LNCaP clone FGC (cell line): ENCODE measurements at regions not wholly inside any gene's neighbourhood (a gene's known extent, or its start where the extent isn't known, plus 50 kb on each side); places are given as distances from the start of the nearest gene placed in this dataset.
"Not testable (repeated sequence)": the region's sequence is repeated elsewhere in the genome, so short reads cannot be mapped to it uniquely, and the experiment has no call there.

ENCODE experiments used
- DNase-seq: peaks from one replicate; pipeline ENCODE4 v3.0.0-alpha.2; 2011; ENCODE audit warnings: low read depth
- H3K4me3 ChIP-seq: 2 replicates; pipeline ENCODE4 v1.5.1; 2011; ENCODE audit warnings: mild to moderate bottlenecking, low read depth, low read length, control low read depth
- CTCF ChIP-seq: IDR thresholded peaks from 2 replicates; pipeline ENCODE4 v1.5.1; 2012; ENCODE audit warnings: mild to moderate bottlenecking; ENCODE audit not compliant: control insufficient read depth, insufficient read depth; ENCODE audit errors: extremely low read depth

GRCh38 chr5:56406838-56407237 lies 173.7 kb upstream of the ANKRD55 start:
- no peak for TF ChIP-seq CTCF
- no peak overlapping the region for H3K4me3 ChIP-seq
- no peak for DNase-seq

GRCh38 chr5:56406221-56406620 lies 173.1 kb upstream of the ANKRD55 start:
- H3K4me3 ChIP-seq, result no peak overlapping the region
- TF ChIP-seq CTCF, result no peak
- DNase-seq, result no peak

DNA sequence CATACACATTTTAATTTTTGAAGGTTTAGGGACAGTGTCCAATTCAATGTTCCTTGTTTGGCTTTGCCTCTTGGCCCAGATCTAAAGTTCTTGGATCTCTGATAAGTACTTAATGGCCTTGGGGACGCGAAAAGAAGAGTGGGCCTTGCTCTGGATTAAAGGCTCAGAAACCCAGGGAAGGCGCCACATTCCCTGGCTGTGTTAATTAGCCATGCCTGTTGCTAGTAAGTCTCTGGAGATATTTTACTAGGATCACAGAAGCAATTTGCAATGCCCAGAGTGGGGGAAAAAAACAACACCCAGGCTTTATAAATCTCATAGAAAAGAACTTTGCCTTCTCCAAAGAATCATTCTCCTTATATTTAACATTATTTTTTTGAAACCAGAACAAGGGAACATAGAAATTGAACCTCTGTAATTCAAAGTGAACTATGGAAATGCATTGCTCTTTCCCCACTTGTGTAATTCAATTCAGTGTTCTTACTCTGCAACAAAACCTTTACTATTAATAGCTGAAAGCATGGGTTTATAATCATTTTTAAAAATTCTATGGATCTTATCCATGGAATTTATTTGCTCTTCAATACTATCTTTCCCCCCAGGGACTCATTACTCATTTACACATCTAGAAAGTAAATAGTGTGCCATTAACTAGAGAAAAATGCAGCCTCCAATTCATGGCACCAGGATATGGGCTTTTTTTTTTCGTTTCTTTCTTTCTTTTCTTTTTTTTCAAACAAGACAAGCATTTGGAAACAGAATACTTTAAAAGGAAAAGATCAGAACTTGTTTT lies 172.2 kb upstream of the ANKRD55 start:
- no peak for DNase-seq
- no peak for TF ChIP-seq CTCF
- no peak overlapping the region for H3K4me3 ChIP-seq

GRCh38 chr5:56402266-56403220 lies 169.4 kb upstream of the ANKRD55 start:
- H3K4me3 ChIP-seq, result no peak overlapping the region
- DNase-seq, result no peak
- no peak for TF ChIP-seq CTCF

DNA sequence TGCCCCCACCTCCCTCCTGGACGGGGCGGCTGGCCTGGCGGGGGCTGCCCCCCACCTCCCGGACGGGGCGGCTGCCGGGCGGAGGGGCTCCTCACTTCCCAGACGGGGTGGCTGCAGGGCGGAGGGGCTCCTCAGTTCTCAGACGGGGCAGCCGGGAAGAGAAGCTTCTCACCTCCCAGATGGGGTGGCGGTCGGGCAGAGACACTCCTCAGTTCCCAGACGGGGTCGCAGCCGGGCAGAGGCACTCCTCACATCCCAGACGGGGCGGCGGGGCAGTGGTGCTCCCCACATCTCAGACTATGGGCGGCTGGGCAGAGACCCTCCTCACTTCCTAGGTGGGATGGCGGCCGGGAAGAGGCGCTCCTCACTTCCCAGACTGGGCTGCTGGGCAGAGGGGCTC lies 164.7 kb upstream of the ANKRD55 start:
- DNase-seq, H3K4me3 ChIP-seq: not testable (repeated sequence)

DNA sequence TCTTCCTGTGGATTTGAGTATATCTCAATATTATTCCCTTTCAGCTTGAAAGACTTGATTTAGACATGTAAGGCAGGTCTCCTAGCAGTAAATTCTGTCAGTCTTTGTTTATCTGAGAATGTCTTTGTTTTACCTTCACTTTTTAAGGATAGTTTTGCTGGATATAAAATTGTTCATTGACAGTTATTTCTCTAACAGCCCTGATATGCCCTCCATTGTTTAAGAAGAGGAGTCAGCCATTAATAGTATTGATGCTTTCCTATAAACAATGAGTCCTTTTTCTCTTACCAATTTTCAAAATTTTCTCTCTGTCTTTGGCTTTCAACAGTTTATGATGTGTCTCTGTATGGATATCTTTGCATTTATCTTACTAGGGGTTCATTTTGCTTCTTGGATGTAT lies 163.5 kb upstream of the ANKRD55 start:
- DNase-seq, result no peak
- TF ChIP-seq CTCF, result no peak
- H3K4me3 ChIP-seq, result no peak overlapping the region

GRCh38 chr5:56389261-56389660 lies 156.1 kb upstream of the ANKRD55 start:
- TF ChIP-seq CTCF, result no peak
- H3K4me3 ChIP-seq, result no peak overlapping the region
- DNase-seq, result no peak
